GM21717 (cell line): ENCODE measurements at regions not wholly inside any gene's neighbourhood (a gene's known extent, or its start where the extent isn't known, plus 50 kb on each side); places are given as distances from the start of the nearest gene placed in this dataset.
"Not testable (repeated sequence)": the region's sequence is repeated elsewhere in the genome, so short reads cannot be mapped to it uniquely, and the experiment has no call there.

Experiments
- ATAC-seq: cut with Tn5 transposase; IDR thresholded peaks from one replicate; pipeline ENCODE4 v1.9.1; 2021; ENCODE audit warnings: mild to moderate bottlenecking, moderate library complexity; ENCODE audit not compliant: unreplicated experiment

DNA sequence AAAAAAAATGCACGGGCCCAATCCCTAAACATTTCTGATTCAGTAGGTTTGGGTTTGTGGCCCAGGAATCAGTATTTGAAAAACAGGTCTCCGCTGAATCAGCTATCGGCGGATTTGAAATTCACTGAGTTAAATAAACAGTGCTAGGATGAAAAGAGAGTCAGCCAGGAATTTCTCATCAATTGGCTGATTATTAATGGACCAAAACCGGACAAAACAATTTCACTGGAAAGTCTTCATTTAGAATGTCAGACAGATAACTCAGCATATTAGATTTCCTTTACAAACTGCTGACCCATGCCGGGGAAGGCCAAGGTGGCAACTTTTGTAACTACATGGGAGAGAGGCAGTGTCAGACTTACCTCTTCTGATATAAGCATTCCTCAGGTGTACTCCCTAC, 99.4 kb upstream of the LSM6 start:
- no peak for ATAC-seq

GRCh38 chr4:146073517-146073916, 102.0 kb upstream of the LSM6 start:
- ATAC-seq, result no peak

- ATAC-seq, result no peak
These were observed 103.1 kb upstream of the LSM6 start for GRCh38 chr4:146072376-146072775.

GRCh38 chr4:146071390-146071789, 104.1 kb upstream of the LSM6 start:
- no peak for ATAC-seq

GRCh38 chr4:146063143-146063542, 112.4 kb upstream of the LSM6 start:
- peak; percentile 31 for ATAC-seq

DNA sequence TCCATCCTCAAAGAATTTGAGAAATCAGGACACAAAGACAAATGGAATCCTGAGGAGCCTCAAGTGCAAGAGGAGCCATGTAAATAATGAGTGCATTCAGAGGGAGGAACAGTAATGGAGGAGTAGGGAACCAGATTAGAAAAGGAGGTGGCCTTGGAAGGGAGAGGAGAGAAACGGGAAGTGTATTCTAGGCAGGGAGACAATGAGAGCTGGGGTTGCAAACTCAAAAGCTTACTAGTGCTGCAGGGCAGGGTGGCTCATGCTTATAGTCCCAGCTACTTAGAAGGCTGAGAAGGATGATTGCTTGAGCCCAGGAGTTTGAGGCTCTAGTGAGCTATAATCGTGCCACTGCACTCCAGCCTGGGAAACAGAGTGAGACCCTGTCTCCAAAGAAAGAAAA, 113.2 kb upstream of the LSM6 start:
- ATAC-seq, result no peak

- no peak for ATAC-seq
These were observed 113.7 kb upstream of the LSM6 start for GRCh38 chr4:146061610-146062334.

- peak; percentile 75 for ATAC-seq
These were observed 115.7 kb upstream of the LSM6 start for GRCh38 chr4:146059865-146060264.

DNA sequence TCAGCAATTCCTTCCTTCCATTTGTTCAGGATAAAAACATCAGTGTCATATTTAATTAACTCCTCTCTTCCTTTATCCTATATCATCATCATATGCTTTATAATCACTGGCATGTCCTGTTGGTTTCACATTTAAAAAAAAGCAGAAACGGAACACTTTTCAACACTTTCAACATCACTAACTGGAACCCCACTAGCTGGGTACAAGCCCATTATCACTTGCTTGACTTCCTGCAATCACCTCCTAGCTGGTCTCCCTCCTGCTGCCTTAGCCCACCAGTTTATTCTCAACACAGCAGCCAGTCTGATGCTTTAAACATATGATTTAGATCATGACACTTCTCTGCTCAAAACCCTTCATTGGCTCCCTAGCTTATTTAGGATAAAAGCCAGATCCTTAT, 116.4 kb upstream of the LSM6 start:
- peak; percentile 24 for ATAC-seq

- ATAC-seq, result no peak
These were observed 117.0 kb upstream of the LSM6 start for GRCh38 chr4:146058531-146058930.

DNA sequence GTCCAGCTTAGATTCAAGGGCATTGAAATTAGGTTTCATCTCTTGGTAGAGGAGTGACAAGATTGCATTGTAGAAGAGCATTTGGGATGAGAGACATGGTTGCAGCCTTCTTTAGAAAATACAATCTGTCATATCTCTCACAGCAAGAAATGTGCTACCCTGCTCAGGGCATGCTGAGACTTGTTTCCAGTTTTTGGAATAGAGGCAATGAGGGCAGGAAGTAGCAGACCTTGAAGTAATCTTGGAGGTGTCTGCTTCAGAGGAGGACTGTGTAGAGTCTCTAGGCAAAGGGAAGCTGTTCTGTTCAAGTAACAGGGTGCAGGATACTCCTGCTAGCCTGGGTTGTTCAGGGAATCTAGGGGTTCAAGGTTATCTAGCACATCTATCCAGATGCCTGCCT, 116.1 kb upstream of the ZNF827 start:
- ATAC-seq, result no peak

GRCh38 chr4:146053891-146054290, 115.3 kb upstream of the ZNF827 start:
- no peak for ATAC-seq

DNA sequence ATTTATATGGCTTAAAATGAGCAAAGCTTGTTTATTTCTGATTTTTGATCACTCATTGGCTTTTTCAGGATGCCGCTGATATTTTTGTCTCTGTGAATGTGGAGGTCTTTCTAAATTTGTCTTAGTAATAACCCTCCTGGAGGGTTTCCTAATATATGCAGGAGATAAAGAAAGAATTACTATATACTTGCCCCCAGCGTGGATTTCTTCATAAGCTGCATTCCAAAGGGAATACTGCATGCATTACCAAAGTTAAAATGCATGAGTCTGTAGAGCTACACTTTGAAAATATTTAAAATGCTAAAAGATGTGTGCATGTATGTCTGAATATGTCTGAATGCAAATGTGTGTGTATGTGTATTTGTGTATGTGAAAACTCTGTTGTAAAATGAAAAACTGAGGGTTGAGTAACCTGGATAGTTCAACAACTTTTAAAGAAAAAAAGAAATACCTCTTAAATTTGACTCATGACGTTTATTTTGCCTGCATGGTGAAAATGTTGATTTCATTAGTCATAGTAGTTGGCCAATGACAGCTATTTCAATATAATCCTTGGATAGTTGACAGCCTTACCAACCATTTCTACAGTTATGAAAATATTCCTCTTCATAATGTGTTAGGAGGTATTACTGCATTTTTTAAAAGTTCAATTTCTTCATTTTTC, 113.2 kb upstream of the ZNF827 start:
- ATAC-seq, result no peak

DNA sequence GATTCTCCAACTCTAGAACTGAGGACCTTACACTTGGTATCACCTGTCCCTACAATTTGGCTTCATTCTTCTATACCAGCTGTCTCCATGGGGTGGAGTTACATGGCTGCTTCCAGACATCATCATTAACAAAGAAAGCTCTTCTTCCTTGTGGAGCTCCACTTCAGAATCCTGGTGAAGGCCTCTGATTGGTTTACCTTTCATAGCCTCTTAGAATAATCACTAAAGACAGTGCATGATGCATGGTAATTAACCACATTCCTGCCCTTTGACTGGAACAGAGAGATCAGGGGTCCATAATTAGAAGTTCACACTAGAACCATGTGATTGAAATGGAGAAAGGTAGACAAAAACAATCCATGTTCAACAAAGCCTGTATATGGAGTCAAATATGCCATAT, 112.6 kb upstream of the ZNF827 start:
- ATAC-seq, result no peak

DNA sequence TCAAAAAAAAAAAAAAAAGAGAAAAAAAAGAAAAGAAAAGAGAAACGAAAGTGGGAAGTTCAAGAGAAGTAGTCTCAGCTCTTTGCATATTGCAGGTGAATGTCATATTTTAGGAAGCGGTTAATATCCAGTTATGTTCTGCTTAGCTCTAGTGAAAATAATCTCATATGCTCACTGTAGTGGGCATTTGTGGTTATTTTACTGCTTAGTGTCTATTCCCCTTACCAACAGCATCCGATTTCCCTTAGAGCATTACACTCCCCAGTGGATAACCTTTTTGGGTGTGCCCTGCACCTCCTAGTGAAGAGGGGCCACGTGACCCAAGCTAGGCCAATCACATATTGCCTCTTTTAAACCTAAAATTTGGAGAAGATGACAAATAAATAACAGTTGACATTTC, 111.2 kb upstream of the ZNF827 start:
- ATAC-seq, result peak; percentile 95

DNA sequence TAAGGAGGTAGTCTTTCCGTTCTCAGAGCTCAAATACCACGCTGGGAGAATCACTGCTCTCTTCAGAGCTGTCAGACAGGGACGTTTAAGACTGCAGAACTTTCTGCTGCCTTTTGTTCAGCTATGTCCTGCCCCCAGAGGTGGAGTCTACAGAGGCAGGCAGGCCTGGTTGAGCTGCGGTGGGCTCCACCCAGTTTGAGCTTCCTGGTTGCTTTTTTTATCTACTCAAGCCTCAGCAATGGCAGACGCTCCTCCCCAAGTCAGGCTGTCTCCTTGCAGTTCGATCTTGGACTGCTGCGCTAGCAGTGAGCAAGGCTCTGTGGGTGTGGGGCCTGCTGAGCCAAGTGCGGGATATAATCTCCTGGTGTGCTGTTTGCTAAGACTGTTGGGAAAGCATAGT, 109.1 kb upstream of the ZNF827 start:
- not testable (repeated sequence) for ATAC-seq

- peak; percentile 77 for ATAC-seq
These were observed 102.7 kb upstream of the ZNF827 start for GRCh38 chr4:146041139-146042004.

DNA sequence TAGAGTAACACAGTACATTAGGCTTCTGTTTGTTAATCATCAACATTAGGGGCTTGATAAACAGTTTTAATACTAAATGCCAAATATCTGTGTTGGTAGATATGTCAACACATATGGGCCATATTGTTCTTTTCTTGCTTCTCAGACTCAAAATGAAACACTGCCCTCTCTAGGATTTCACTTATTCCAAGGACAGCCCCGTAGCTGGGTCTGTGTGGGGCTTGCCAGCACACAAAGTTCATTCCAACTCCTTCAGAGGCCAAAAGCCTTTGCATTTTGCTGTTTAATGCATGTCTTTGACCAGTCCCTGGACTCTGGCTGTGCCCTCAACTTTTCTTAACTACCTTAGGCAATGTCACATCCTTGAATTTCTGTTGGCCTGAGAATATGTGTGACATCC, 102.0 kb upstream of the ZNF827 start:
- no peak for ATAC-seq

DNA sequence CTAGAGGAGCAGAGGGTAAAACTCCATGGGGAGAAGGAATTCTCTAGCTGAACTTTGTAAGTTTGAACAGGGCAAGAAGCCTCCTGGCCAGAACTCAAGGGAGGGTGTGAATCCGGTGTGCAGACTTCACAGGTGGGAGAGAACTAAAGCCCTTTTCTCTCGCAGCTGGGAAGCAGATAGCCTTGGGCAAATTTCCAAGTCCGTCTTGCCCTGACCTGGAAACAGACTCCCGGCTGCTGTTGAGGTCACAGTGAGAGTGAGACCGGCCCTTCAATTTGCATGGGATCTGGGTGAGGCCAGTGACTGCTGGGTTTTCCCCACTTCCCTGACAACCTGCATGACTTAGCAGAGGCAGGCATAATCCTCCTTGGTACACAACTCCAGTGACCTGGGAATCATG, 94.5 kb upstream of the ZNF827 start:
- no peak for ATAC-seq

DNA sequence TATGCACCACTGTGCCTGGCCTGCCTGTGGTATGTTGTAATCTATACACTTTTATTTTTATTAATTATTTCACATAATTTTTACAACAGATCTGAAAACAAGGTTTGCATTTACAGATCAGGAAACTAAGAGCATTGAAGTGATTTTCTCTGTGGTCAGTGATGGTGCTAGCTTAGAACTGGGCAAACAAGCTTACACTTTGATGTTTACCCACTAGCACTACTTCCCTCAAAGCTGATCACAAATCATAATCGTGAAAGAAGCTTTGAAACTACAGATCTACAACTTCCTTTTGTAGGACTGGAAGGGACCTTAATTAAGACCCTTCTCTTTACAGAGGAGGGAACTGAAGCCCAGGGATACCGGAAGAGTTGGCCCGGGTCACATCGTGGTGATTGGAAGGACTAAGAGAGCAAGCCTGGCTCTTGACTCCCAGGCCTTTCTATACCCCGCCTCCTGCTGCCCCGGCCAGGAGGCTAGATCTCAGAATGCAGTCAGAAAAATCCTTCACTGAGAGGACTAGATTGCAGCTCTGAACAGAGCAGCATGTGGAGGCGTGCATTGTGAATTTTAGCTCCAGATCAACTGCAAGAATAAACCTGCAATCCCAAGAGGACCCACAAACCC, 93.7 kb upstream of the ZNF827 start:
- peak; percentile 36 for ATAC-seq
